Activated CD8-positive, alpha-beta memory T cell treated with anti-CD3 and anti-CD28 coated beads, Interleukin-2, amount 50 U/mL, for 24 hours (primary cell): ENCODE measurements at regions not wholly inside any gene's neighbourhood (a gene's known extent, or its start where the extent isn't known, plus 50 kb on each side); places are given as distances from the start of the nearest gene placed in this dataset.
"Not testable (repeated sequence)": the region's sequence is repeated elsewhere in the genome, so short reads cannot be mapped to it uniquely, and the experiment has no call there.

Experiments used
- DNase-seq: peaks from one replicate; pipeline ENCODE4 v3.0.0-alpha.2; 2020; ENCODE audit errors: extremely low read depth

DNA sequence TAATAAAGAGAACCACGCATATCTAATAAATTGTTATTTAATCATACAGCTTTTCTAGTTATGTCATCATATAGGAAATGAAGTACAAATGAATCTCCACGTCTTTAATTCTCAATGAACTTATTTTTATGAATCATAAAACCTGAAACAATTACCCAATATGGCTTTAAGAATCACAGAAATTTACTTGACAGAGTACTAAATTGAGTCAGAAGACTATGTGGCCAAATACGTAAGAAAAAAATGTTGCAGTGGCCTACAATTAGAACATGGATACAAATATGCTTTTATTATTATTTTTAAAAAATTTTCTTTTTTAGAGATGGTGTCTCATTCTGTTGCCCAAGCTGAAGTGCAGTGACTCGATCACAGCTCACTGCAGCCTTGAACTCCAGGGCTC, 584.7 kb upstream of the SLC35B3 start:
- no peak for DNase-seq

DNA sequence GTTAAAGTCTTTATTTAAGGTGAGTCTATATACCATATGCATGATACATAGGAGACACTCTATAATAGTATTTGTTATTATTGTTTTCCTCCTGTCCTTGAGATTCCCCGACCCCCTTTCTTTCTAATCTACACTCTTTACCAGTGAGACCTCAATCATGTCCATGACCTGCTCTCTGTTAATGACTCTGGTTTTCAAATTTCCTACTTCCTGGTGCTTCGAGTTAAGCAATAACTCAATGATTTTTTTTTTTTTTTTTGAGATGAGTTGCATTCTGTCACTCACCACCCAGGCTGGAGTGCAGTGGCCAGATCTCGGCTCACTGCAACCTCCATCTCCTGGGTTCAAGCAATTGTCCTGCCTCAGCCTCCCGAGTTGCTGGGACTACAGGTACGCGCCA, 574.6 kb upstream of the SLC35B3 start:
- no peak for DNase-seq

DNA sequence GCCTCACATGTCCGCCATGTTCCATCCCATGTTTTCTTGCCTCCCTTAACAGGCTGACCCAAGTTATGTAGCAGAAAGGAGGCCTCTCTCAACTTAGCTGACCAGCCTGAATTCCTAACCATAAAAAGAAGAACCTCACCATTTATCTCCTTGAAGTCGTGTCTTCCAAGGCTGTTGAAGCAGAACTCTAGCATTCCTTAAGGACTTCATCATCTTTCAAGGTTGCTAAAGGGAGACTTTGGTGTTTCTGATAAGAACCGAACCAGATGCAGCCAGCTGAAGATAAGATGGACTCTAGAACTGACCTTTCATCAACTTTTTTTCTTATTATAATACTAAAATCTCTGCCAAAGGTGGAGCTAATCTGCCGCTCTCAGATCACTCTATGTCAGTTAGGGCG, 571.7 kb upstream of the SLC35B3 start:
- DNase-seq: no peak

DNA sequence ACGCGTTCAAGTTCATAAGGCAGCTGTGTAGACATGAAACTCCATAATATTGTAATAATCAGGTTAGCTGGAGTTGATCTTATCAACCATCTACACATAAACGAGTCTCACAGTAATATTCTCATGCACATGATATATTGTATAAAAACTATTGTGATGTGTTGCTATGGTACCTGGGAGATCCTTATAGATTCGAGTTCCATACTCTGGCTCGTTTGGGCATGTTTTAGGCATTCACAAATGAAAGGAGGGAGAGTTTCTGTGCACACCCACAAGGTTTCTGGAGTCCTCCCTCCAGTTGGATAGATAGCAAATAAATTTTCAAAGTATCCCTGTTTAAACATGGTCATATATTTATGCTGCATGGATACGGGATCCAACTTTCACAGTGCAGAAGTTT, 567.5 kb upstream of the SLC35B3 start:
- DNase-seq: no peak

DNA sequence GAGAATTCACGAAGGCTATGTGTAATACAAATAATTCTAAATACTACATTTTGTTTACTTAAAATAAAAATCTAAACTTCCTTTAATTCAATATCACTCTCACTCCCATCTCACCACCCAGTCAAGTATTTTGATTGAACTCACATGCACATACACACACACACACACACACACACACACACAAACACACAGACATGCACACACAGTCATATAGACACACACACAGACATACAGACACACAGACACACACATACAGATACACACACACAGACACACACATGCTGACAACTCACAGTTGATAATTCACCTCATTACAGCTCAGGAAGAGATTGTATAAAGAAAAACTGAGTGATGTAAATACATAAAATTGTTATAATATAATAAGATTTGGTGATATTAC, 559.8 kb upstream of the SLC35B3 start:
- DNase-seq: no peak

- no peak for DNase-seq
These were observed 557.8 kb upstream of the SLC35B3 start for GRCh38 chr6:8993111-8993510.

GRCh38 chr6:8991844-8992243, 556.5 kb upstream of the SLC35B3 start:
- DNase-seq: no peak

DNA sequence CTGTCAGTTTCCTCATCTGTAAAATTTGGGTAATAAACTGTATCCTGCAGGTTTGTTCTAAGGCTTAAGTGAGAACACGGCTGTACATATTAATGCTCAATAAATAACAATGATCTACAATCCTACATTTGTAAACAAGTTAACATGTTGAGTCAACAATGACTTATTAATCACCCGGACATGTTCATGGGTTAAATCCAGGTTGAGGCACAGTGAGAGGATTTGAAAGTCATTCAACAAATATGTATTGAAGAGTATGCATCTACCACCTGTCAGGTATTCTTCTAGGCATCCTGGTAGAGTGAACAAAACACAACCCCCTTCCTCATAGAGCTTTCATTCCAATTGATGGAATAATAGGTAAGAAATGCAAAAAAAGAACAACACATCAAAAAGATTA, 554.7 kb upstream of the SLC35B3 start:
- DNase-seq: no peak

DNA sequence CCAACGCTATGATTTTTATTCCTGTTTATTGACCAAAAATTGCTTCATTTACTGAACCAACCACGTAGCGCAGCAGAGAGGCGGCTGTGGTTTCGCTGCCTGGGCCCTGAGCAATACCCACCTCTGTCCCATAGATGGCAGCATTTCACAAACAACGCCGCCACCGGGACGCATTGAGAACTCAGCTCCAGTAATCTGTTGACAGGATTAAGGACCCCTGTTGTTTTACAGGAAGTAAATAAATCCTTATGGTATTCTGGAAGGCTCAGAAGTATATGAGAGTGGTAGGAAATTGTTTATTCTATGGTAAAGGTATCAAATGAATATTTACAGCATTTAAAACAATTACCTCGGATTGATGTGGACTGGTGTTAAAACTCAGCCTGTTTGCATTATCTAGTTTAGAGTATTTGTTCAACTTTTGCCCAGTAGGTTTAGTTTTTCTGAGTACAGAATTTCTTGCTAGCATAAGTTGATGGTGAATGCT, 547.9 kb upstream of the SLC35B3 start:
- peak; percentile 13 for DNase-seq

DNA sequence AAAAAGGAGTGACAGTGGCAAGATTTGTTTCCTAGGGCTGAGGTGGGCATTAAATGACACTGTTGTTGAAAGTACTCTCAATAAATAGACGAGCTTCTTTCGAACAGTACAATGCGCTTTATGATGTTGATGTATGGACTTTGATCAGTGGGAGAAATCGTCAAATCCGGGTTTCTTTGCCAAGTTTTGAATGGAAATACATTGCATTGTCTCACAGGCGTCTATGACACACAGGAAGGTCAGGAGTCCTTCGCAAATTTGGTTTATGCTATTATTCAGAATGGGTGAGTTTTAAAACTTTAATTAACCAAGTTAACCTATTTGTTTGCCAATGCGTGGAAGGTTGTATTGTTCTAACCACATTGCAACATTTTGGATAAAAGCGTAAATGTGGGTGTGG, 547.3 kb upstream of the SLC35B3 start:
- DNase-seq: no peak

DNA sequence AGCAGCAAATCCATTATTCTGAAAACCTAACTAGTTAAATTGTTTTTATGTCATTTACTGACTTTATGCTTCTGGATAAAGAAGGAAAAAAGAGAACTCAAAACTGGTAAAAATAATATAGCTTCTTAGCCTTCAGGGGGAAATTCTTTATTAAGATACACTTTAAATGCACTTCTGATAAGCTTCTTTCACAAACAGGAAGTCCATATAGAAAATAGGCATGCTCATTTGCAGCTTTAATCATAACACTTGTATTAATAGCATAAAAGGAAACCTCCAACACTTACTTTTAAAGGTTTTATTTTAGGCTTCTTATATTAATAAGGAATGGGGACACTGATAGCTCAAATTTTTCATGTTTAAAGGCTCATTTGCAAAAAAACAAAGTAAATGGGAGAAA, 538.0 kb upstream of the SLC35B3 start:
- no peak for DNase-seq

DNA sequence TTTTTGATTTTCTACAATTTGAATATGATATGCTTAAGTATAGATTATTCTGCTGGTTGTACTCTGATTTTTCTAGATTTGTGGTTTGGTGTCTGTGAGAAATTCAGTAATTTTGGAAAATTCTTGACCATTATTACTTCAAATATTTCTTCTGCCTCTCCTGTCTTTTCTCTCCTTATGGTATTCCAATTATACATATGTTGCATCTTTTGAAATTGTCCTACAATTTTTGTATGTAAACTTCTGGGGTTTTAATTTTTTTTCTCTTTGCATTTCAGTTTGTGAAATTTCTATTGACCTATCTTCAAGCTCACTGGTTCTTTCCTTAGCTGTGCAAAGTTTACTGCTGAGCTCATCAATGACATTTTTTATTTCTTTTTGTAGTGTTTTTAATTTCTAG, 534.4 kb upstream of the SLC35B3 start:
- no peak for DNase-seq

GRCh38 chr6:8958894-8959511, 523.7 kb upstream of the SLC35B3 start:
- no peak for DNase-seq

- DNase-seq: no peak
These were observed 518.0 kb upstream of the SLC35B3 start for GRCh38 chr6:8953310-8953709.

DNA sequence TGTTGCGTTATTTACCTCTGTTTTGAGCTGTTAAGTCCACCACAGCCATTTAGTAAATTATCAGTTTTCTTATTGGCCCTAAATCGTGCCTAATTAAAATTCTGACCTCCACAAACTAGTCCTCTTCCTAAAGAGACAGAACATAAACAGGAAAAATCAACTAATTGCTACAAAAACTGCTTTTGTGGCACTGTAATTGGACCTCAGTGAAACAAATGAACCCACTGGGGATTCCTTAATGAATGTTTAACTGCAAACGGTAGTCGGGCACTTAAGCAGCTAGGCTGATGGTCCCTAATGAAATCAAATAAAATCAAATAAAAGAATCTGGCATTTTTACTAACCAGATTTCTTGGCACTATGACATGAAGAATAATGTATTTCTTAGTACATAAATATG, 513.4 kb upstream of the SLC35B3 start:
- DNase-seq: no peak

DNA sequence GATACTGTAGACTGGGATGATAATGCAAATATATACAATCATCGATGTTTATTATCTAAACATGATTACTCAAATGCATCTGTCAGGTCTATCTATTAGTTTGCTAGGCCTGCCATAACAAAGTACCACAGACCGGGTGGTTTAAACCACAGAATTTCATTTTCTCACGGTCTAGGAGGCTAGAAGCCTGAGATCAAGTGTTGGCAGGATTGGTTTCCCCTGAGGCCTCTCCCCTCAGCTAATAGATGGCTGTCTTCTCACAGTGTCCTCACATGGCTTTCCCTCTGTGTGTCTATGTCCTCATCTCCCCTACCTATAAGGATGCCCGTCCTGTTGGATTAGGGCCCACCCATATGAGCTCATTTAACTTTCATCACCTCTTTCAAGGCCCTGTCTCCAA, 512.6 kb upstream of the SLC35B3 start:
- DNase-seq: no peak

- DNase-seq: no peak
These were observed 509.2 kb upstream of the SLC35B3 start for GRCh38 chr6:8944548-8944947.

DNA sequence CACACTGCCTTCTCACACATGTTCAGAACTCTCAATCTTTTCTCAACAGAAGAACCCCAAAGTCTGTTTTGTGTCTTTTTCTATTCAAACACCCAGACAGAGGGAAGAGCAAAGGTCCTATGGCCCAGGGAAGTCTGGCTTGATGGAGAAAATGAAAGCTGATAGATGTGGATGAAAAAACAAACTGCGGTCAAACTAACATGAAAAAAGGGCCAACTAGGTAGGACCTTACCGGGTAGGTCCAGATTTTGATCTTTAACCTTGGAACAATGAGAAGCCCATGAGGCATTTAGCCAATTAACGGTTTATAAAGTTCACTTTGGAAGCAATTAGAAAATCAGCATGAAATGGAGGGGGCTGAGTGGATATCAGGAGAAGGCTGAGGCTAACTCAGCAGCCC, 507.7 kb upstream of the SLC35B3 start:
- DNase-seq: no peak

DNA sequence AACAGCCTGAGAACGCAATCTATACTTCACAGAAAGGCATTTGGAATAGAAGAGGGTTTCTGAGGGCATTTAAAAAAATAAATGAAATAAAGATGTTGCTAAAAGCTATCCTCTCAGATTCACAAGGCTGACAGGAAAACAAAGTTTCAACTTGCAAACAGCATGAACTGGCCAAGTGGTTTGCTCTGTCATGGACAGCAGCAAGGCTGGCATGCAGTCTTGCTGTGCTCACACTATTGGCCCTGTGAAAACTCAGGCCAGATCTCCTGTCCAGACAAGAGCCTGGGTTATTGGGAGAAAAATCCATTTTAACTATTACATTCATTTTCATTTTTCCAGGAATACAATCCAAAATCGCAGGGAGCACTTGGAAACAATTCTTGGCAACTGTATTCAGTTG, 506.2 kb upstream of the SLC35B3 start:
- no peak for DNase-seq

GRCh38 chr6:8940356-8940755, 505.0 kb upstream of the SLC35B3 start:
- DNase-seq: no peak

DNA sequence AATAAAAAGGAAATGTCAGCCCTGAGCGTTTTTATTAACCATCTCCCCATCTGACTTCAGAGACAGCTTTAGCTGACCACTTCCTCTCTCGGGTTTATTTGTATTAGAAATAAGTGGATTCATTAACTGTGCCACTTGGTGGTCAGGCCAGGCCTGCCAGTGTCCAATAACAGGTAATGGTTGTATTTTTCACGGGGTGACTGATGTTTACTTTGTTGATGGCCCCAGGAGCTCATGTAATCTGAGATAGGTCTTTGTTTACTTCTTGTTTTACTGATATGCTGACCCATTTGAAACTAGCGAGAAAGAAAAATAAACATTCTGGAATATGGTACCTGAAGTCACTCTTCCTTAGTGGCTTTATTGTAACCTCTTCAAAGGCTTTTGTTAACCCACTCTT, 504.3 kb upstream of the SLC35B3 start:
- DNase-seq: no peak

- no peak for DNase-seq
These were observed 499.0 kb upstream of the SLC35B3 start for GRCh38 chr6:8934318-8934717.

GRCh38 chr6:8930009-8930408, 494.7 kb upstream of the SLC35B3 start:
- no peak for DNase-seq

- not testable (repeated sequence) for DNase-seq
These were observed 484.9 kb upstream of the SLC35B3 start for GRCh38 chr6:8920244-8920643.
